K562 (cell line): ENCODE measurements at regions not wholly inside any gene's neighbourhood (a gene's known extent, or its start where the extent isn't known, plus 50 kb on each side); places are given as distances from the start of the nearest gene placed in this dataset.

Experiments used
- ATAC-seq: fragments of 200-7000 bp; cut with Tn5 transposase; 3 replicates; pipeline ENCODE4 v1.9.1; 2020; ENCODE audit warnings: moderate library complexity
- BruUV-seq: library from RNA; stranded (reverse); fragments of 400-500 nt; replicated peaks from 2 replicates; lab custom pipeline; 2021; lab: Mats Ljungman, UMichigan
- CTCF ChIA-PET: fragments of 300-600 bp; formaldehyde crosslinking; extraction: SDS; loops from one replicate; lab custom pipeline; 2021; ENCODE audit warnings: low intra/inter-chr PET ratio; lab: Yijun Ruan, JAX
- POLR2A ChIA-PET: fragments of 300-600, 350-650 bp; sonication (Branson Sonifier 250); formaldehyde crosslinking; extraction: SDS; loops from one replicate; lab custom pipeline; 2021; ENCODE audit warnings: antibody characterized with exemption, inconsistent platforms; lab: Yijun Ruan, JAX
- DNase-seq, 4 experiments: peaks; one replicate each; pipeline versions ENCODE4 v3.0.0 to v3.0.0-alpha.2; 2011 to 2018; ENCODE audit warnings: low spot score in 3 of 4, mixed read lengths in 3 of 4; ENCODE audit errors: extremely low read depth in 1 of 4
- FAIRE-seq: peaks from 2 replicates; lab custom pipeline; 2011; peaks lifted over from hg19 to GRCh38; lab: Jason Lieb, UNC
- H2AFZ ChIP-seq: 2 replicates; pipeline ENCODE4 v1.6.0; 2011; ENCODE audit warnings: low read depth, low read length, control low read depth, inconsistent platforms
- H3K27ac ChIP-seq: fragments of 200-600 bp; 3 replicates; pipeline ENCODE4 v1.8.0; 2011; ENCODE audit warnings: low read depth, mild to moderate bottlenecking, control low read depth, inconsistent platforms, low read length, moderate library complexity, mixed read lengths; ENCODE audit errors: extremely low read depth
- H3K27me3 ChIP-seq, 2 experiments: fragments of 300-600 bp in 1 of 2; 2 replicates in 1 of 2; 3 replicates in 1 of 2; pipeline versions ENCODE4 v1.6.0 to v1.8.0; 2011; ENCODE audit warnings: inconsistent platforms in 2 of 2, low read length in 2 of 2, mild to moderate bottlenecking in 1 of 2, mixed read lengths in 1 of 2, moderate library complexity in 1 of 2; ENCODE audit not compliant: control insufficient read depth in 2 of 2, insufficient read depth in 2 of 2
- H3K36me3 ChIP-seq: fragments of 300-600 bp; 3 replicates; pipeline ENCODE4 v1.8.0; 2011; ENCODE audit warnings: mild to moderate bottlenecking, low read length, inconsistent platforms; ENCODE audit not compliant: control insufficient read depth, insufficient read depth
- H3K4me1 ChIP-seq, 2 experiments: fragments of 200-600 bp in 1 of 2; replicated peaks in 1 of 2; 2 replicates in 1 of 2; 3 replicates in 1 of 2; pipeline versions ENCODE4 v1.5.1 to v1.8.0; 2011; ENCODE audit warnings: inconsistent platforms in 2 of 2, low read length in 2 of 2, mild to moderate bottlenecking in 1 of 2, mixed read lengths in 1 of 2, moderate library complexity in 1 of 2; ENCODE audit not compliant: control insufficient read depth in 2 of 2, insufficient read depth in 2 of 2
- H3K4me2 ChIP-seq: 2 replicates; pipeline ENCODE4 v1.6.1; 2011; ENCODE audit warnings: low read length, control low read depth, inconsistent platforms, mixed read lengths; ENCODE audit not compliant: insufficient read depth
- H3K4me3 ChIP-seq: fragments of 200-600 bp; sonication (generic), shearing (Covaris generic); 2 replicates; pipeline ENCODE4 v1.5.1; 2016; ENCODE audit warnings: control low read depth, inconsistent platforms
- H3K79me2 ChIP-seq: fragments of 200-600 bp; 3 replicates; pipeline ENCODE4 v1.8.0; 2011; ENCODE audit warnings: low read length, inconsistent platforms; ENCODE audit not compliant: control insufficient read depth, insufficient read depth
- H3K9ac ChIP-seq, 2 experiments: 2 replicates each; pipeline versions ENCODE4 v1.6.0 to v1.6.1; 2011; ENCODE audit warnings: low read depth in 2 of 2, low read length in 2 of 2, control low read depth in 1 of 2, inconsistent platforms in 1 of 2, mild to moderate bottlenecking in 1 of 2, mixed read lengths in 1 of 2; ENCODE audit not compliant: insufficient read depth in 1 of 2
- H3K9me1 ChIP-seq: one replicate; pipeline ENCODE4 v1.6.0; 2011; ENCODE audit warnings: inconsistent platforms, mild to moderate bottlenecking, low read length, moderate library complexity; ENCODE audit not compliant: control insufficient read depth, insufficient read depth
- H3K9me3 ChIP-seq: replicated peaks from 2 replicates; pipeline ENCODE4 v1.5.1; 2011; ENCODE audit warnings: low read depth, low read length, inconsistent platforms; ENCODE audit not compliant: control insufficient read depth, insufficient read depth
- H4K20me1 ChIP-seq: replicated peaks from 2 replicates; pipeline ENCODE4 v1.6.1; 2011; ENCODE audit warnings: low read length, inconsistent platforms, mixed read lengths; ENCODE audit not compliant: control insufficient read depth, insufficient read depth
- ADNP ChIP-seq: fragments of 200-800 bp; sonication (Bioruptor generic); IDR thresholded peaks from 2 replicates; pipeline ENCODE4 v1.6.1; 2016; ENCODE audit warnings: missing genetic modification characterization, missing compliant biosample characterization
- BRF2 ChIP-seq: IDR thresholded peaks from 3 replicates; pipeline ENCODE4 v1.6.1; 2011; ENCODE audit warnings: borderline replicate concordance, mild to moderate bottlenecking; ENCODE audit not compliant: insufficient read length, insufficient read depth
- CHD1 ChIP-seq: fragments of 200-600 bp; sonication (generic); IDR thresholded peaks from one replicate; pipeline ENCODE4 v1.6.1; 2012; ENCODE audit warnings: mild to moderate bottlenecking, moderate library complexity, low read length, inconsistent platforms
- EWSR1 ChIP-seq: fragments of 450-650 bp; IDR thresholded peaks from 2 replicates; pipeline ENCODE4 v1.6.1; 2018; ENCODE audit warnings: borderline replicate concordance, mild to moderate bottlenecking, low read depth, moderate library complexity; ENCODE audit not compliant: partially characterized antibody
- HDAC6 ChIP-seq: IDR thresholded peaks from 2 replicates; pipeline ENCODE4 v1.6.1; 2012; ENCODE audit warnings: low read depth, mild to moderate bottlenecking, control low read depth, inconsistent platforms, low read length, moderate library complexity
- HINFP ChIP-seq: fragments of 450-650 bp; conservative IDR thresholded peaks from 2 replicates; pipeline ENCODE4 v1.6.1; 2016; ENCODE audit warnings: missing genetic modification characterization, low read depth, mild to moderate bottlenecking, control low read depth, missing compliant biosample characterization
- MEF2D ChIP-seq: conservative IDR thresholded peaks from 2 replicates; pipeline ENCODE4 v1.6.1; 2016; ENCODE audit warnings: low read depth, missing genetic modification characterization, missing compliant biosample characterization
- RAD21 ChIP-seq, 2 experiments: fragments of 250-450 bp in 1 of 2; fragments of 450-650 bp in 1 of 2; sonication (Bioruptor Pico) in 1 of 2; formaldehyde crosslinking in 1 of 2; IDR thresholded peaks in 1 of 2; conservative IDR thresholded peaks in 1 of 2; 2 replicates each; pipeline versions ENCODE4 v1.4.0 to v1.8.0; 2020 to 2022; ENCODE audit warnings: mild to moderate bottlenecking in 2 of 2, moderate library complexity in 1 of 2
- ZNF146 ChIP-seq: IDR thresholded peaks from one replicate; pipeline ENCODE4 v1.6.1; 2018; ENCODE audit warnings: missing compliant biosample characterization; ENCODE audit not compliant: unreplicated experiment
- ZNF280B ChIP-seq: fragments of 250-450 bp; sonication (Bioruptor Pico); IDR thresholded peaks from 2 replicates; pipeline ENCODE4 v1.5.1; 2021; ENCODE audit warnings: mild to moderate bottlenecking
- ZNF717 ChIP-seq: fragments of 250-450 bp; sonication (Bioruptor Pico); IDR thresholded peaks from 2 replicates; pipeline ENCODE4 v1.5.0; 2021
- WGBS: fragments of 100-300 bp; shearing (Covaris generic); methylation state at CpG from one replicate; pipeline ENCODE4 v1.1.6; 2016; ENCODE audit warnings: low coverage, mixed read lengths; ENCODE audit not compliant: insufficient coverage; ENCODE audit errors: missing lambda C conversion rate; 5-methylcytosine and 5-hydroxymethylcytosine counted together
- in situ Hi-C: fragments of 300-500 bp; cut with MboI; formaldehyde crosslinking; loops from 4 replicates; pipeline ENCODE4 v1.15.0; 2018; ENCODE audit warnings: inconsistent platforms, mixed read lengths
- intact Hi-C: fragments of 100-400 bp; cut with micrococcal nuclease; formaldehyde crosslinking; loops from 2 replicates; pipeline ENCODE4 v1.14.2; 2022

DNA sequence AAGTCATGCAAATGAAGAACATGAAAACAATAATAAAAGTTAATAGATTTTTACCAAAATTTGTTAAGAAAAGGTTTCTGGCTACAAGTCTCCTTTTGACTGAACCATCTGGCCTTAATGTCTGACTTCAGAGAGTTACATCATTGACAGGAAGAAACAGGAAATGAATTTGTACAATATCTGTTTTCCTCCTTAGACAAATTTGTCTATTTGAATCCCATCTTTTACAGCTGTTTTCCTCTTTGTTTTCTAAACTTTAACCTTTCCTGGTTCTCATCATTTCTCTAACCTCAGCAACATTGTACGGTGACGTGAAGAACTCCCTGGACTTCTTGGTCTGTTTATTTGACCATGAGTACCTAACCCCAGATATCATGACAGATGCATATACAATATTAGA lies 567.5 kb upstream of the RIOK2 start:
- Histone ChIP-seq H3K4me2 (no peak overlapping the region), H3K9me3 (no peaks in the 10 kb centered on the region), H3K9ac (no peak overlapping the region), H3K4me3 (no peak overlapping the region), H4K20me1 (no peaks in the 10 kb centered on the region), H3K9me1 (no peaks in the 10 kb centered on the region), H3K79me2 (no peaks in the 10 kb centered on the region), H3K27ac (no peak overlapping the region), H3K27me3 (no peaks in the 10 kb centered on the region), H3K4me1 (no peaks in the 10 kb centered on the region), H3K36me3 (no peaks in the 10 kb centered on the region), H2AFZ (no peak overlapping the region)
- intact Hi-C loops = no loop called here
- FAIRE-seq (no peak), ATAC-seq (no peak), DNase-seq (no peak)
- 4% methylated on average over 2 of the region's 2 CpGs for WGBS
- in situ Hi-C loops = no loop called here
- ChIA-PET POLR2A (no interaction called here), CTCF (no interaction called here)
- no TSS peak for BruUV-seq
- TF ChIP-seq ZNF146 (CRISPR knock-in tag) (no peak), CHD1 (no peak), EWSR1 (no peak), HINFP (tag) (no peak), HDAC6 (no peak), ZNF280B (no peak), ZNF717 (CRISPR knock-in tag) (no peak), ADNP (tag) (no peak), RAD21 (CRISPR knock-in tag; conservative IDR thresholded peaks at IDR 0.05 in 1 of 2, IDR thresholded peaks at IDR 0.05 in 1 of 2) (no peak), MEF2D (tag) (no peak), BRF2 (no peak)
